Urinary bladder (tissue), 3 donors: ENCODE measurements at regions not wholly inside any gene's neighbourhood (a gene's known extent, or its start where the extent isn't known, plus 50 kb on each side); places are given as distances from the start of the nearest gene placed in this dataset.

Experiments used
- DNase-seq: peaks from one replicate; pipeline ENCODE4 v3.0.0-alpha.2; 2015; ENCODE audit errors: extremely low spot score
- H3K27ac ChIP-seq: one replicate; pipeline ENCODE4 v1.5.1; 2013; ENCODE audit warnings: low read depth, mild to moderate bottlenecking, moderate library complexity
- H3K36me3 ChIP-seq: one replicate; pipeline ENCODE4 v1.6.1; 2013; ENCODE audit warnings: mild to moderate bottlenecking, moderate library complexity; ENCODE audit not compliant: insufficient read depth
- H3K4me1 ChIP-seq: one replicate; pipeline ENCODE4 v1.6.1; 2013; ENCODE audit warnings: mild to moderate bottlenecking, moderate library complexity; ENCODE audit not compliant: insufficient read depth
- H3K4me3 ChIP-seq: one replicate; pipeline ENCODE4 v1.5.1; 2013; ENCODE audit warnings: low read depth, low read length
- WGBS: extraction: QIAGEN DNeasy Blood & Tissue Kit; methylation state at CpG from one replicate; pipeline ENCODE4 v1.1.7; 2013; 5-methylcytosine and 5-hydroxymethylcytosine counted together
- donor health status: healthy with polysubstance abuse.
- donor health status: healthy.

DNA sequence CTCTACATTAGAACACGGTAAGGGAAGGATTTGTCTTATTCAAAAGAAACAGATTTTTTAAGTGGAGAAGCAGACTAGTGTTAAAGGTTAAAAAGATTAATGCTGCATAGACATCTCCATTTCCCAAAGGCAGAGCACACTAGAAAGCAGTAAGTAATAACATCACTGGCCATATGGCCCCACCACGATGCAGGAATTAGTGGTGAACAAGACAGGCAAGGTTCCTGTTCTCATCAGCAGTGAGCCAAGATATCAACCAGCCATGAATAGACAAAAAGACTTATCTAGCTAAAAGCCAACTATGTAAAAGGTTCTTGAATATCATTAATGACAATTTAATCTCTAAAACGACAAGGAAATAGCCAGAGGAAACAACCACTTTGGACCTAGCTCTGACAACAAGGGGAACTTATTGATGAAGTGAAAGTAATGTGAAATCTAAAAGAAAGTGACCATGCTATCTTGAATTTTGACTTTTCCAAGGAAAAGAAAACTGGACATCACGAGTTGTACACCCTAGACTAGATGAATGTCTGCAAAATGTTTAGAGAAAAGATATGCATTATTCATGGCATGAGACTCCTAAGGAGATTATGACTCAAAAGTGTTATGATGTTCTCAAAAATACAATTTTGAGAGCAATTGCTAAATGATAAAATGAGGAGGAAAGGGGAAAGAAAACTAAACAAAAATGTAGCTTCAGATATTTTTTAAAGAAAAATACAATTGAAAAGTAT lies 157.9 kb upstream of the STXBP5 start:
- no peaks in the 10 kb centered on the region for H3K4me1 ChIP-seq
- 59% methylated on average over 4 of the region's 4 CpGs for WGBS
- DNase-seq: no peak

DNA sequence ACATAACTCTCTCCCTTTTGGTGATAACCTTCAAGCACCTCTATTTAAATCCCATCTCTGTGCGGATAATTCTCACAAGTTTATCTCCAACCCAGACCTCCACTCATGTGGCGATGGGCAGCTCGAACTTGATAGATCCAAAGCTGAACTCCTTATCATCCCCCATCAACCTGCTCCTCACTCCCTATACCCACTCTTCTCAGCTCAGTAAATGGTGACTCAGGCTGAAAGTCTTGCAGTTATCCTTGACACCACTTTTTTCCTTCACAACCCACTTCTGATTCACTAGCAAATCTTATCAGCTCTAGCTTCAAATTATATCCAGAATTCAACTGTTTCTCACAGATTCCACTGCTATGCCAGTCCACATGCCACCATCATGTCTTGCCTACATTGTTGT lies 155.3 kb upstream of the STXBP5 start:
- 96% methylated on average over 3 of the region's 3 CpGs for WGBS
- DNase-seq: no peak
- no peaks in the 10 kb centered on the region for H3K36me3 ChIP-seq
- H3K27ac ChIP-seq: no peak overlapping the region
- no peaks in the 10 kb centered on the region for H3K4me1 ChIP-seq
- no peak overlapping the region for H3K4me3 ChIP-seq

More for the DNA sequence above, 157.9 kb upstream of the STXBP5 start:
- no peak overlapping the region for H3K27ac ChIP-seq
- no peaks in the 10 kb centered on the region for H3K36me3 ChIP-seq
- no peak overlapping the region for H3K4me3 ChIP-seq

DNA sequence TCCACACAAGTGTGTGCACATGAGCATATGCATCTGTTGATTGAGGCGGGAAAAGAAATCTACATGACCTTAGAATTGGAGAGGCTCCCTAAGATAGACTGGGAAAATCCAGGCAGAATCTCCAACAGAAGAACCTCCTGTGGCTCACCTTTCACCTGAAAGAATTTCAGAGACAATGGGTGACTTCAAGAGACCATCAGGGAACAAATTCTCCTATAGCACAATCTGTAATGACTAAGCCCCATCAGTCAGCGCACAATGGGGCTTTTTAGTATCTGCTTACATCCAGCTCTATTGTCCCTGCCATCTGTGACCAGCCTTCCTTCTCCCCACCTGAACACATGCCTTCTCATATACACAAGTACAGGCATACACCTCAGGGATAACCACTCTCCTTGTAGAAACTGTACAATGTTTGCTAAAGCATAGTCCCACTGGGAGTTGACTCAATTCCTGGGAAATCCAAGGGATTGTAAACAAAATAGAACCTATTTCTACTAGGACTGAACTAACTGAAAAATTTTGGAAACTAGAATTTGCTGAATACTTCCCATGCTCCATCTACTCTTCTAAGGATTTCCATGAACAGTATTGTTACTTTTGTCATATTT lies 150.8 kb upstream of the STXBP5 start:
- no peak overlapping the region for H3K27ac ChIP-seq
- 94% methylated on average over 2 of the region's 2 CpGs for WGBS
- no peaks in the 10 kb centered on the region for H3K36me3 ChIP-seq
- no peaks in the 10 kb centered on the region for H3K4me1 ChIP-seq
- no peak overlapping the region for H3K4me3 ChIP-seq
- DNase-seq: no peak

GRCh38 chr6:147054158-147054557 lies 150.1 kb upstream of the STXBP5 start:
- Histone ChIP-seq H3K36me3 (no peaks in the 10 kb centered on the region), H3K4me1 (no peaks in the 10 kb centered on the region), H3K27ac (no peak overlapping the region), H3K4me3 (no peak overlapping the region)
- 73% methylated on average over 3 of the region's 3 CpGs for WGBS
- DNase-seq: no peak

DNA sequence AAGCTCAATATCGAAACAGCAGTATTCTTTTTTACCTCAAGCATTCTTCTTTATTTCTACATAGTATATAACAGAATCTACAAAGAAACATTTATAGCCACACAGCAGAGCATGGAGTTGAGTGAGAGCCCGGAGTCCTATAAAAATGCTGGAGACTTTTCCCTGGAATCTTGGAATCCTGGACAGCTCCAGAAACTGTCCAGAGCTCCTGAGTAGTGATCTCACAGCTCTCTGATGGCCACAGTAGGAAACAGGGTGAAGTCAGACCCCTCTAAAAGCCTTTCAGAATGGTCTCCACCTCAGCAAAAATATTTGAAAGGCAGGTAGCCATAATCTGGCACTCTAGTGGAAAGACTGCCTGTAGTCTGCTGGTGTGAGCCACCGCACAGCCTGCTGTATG lies 149.3 kb upstream of the STXBP5 start:
- no peaks in the 10 kb centered on the region for H3K4me1 ChIP-seq
- H3K4me3 ChIP-seq: no peak overlapping the region
- H3K36me3 ChIP-seq: no peaks in the 10 kb centered on the region
- no peak for DNase-seq
- 63% methylated on average over 3 of the region's 3 CpGs for WGBS
- no peak overlapping the region for H3K27ac ChIP-seq

GRCh38 chr6:147055821-147056392 lies 148.3 kb upstream of the STXBP5 start:
- Histone ChIP-seq H3K27ac (no peak overlapping the region), H3K4me1 (no peaks in the 10 kb centered on the region), H3K36me3 (no peaks in the 10 kb centered on the region), H3K4me3 (no peak overlapping the region)
- 75% methylated on average over 8 of the region's 8 CpGs for WGBS
- DNase-seq: no peak

GRCh38 chr6:147057188-147057587 lies 147.0 kb upstream of the STXBP5 start:
- no peak overlapping the region for H3K27ac ChIP-seq
- no peaks in the 10 kb centered on the region for H3K4me1 ChIP-seq
- DNase-seq: no peak
- 52% methylated on average over 1 of the region's 1 CpG for WGBS
- H3K4me3 ChIP-seq: no peak overlapping the region
- H3K36me3 ChIP-seq: no peaks in the 10 kb centered on the region

GRCh38 chr6:147057705-147058342 lies 146.4 kb upstream of the STXBP5 start:
- Histone ChIP-seq H3K4me3 (no peak overlapping the region), H3K4me1 (no peaks in the 10 kb centered on the region), H3K27ac (no peak overlapping the region), H3K36me3 (no peaks in the 10 kb centered on the region)
- DNase-seq: no peak
- 91% methylated on average over 3 of the region's 3 CpGs for WGBS

- Histone ChIP-seq H3K4me1 (no peaks in the 10 kb centered on the region), H3K4me3 (no peak overlapping the region), H3K27ac (no peak overlapping the region), H3K36me3 (no peaks in the 10 kb centered on the region)
- 36% methylated on average over 1 of the region's 1 CpG for WGBS
- no peak for DNase-seq
These were observed 145.3 kb upstream of the STXBP5 start for GRCh38 chr6:147058786-147059385.

- no peaks in the 10 kb centered on the region for H3K36me3 ChIP-seq
- H3K4me3 ChIP-seq: no peak overlapping the region
- no peak for DNase-seq
- WGBS: 66% methylated on average over 1 of the region's 1 CpG
- no peaks in the 10 kb centered on the region for H3K4me1 ChIP-seq
- no peak overlapping the region for H3K27ac ChIP-seq
These were observed 143.6 kb upstream of the STXBP5 start for GRCh38 chr6:147060636-147061035.

DNA sequence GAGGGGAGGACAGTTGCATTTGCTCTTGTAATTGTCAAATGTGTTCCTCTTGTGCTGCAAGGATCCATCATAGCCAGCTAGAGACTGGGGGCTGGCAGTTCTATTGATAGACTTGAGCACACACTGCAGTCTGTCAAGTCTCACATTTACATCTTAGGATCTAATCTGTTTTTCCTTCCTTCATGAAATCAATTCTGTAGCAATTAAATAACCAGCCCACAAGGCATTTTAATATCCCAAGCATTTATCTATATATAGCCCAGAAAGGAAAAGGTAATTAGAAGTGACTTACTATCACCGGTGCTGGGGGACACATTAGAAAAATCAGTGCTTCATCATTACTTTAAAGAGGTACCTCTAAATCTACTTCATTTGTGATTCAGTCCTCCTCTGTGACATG lies 143.0 kb upstream of the STXBP5 start:
- Histone ChIP-seq H3K27ac (no peak overlapping the region), H3K36me3 (no peaks in the 10 kb centered on the region), H3K4me1 (no peaks in the 10 kb centered on the region), H3K4me3 (no peak overlapping the region)
- 64% methylated on average over 1 of the region's 1 CpG for WGBS
- no peak for DNase-seq

DNA sequence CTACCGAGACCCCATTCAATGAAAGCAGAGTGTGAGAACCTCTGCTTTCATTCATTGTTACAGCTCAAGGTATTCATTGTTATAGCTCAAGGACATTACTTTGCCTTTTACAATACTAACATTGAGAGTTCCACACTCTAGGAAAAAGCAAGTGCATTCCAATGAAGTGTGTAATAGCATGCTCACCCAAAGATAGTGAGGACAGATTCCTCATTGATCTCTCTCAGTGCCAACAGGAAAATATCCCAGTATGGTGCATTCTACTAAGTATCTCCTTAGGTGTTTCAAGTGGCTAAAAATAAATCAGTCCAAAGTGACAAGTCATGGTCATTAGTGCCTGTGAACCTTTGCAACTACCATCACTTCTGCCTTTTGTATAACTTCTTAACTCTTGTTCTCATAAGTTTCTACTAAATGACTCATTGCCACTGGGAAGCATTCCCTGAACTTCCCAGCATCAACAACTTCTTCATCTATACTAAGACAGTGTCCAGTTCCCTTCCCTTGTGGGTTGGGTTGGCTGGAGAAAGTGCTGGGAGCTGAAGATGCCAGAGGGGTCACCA lies 140.7 kb upstream of the STXBP5 start:
- 98% methylated on average over 1 of the region's 1 CpG for WGBS
- DNase-seq: no peak
- no peaks in the 10 kb centered on the region for H3K4me1 ChIP-seq
- H3K36me3 ChIP-seq: no peaks in the 10 kb centered on the region
- no peak overlapping the region for H3K4me3 ChIP-seq
- no peak overlapping the region for H3K27ac ChIP-seq

DNA sequence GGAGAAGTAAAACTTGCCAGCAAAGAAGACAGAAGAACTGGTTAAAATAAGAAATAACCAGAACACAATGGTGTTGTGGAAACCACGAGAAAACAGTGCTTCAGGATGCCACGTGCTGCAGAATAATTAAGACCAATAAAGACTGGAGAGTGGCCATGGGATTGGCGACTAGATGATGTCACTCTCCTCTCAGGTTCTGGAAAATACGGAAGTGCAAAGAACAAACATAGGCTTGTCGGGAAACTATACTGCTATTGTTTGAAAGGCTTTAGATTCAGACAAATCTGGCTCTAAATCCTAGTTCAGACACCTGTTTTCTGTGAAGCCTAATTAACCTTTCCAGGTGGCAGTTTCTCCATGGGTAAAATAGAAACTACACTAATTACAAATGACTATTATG lies 138.4 kb upstream of the STXBP5 start:
- Histone ChIP-seq H3K27ac (no peak overlapping the region), H3K4me1 (no peaks in the 10 kb centered on the region), H3K4me3 (no peak overlapping the region), H3K36me3 (no peaks in the 10 kb centered on the region)
- no peak for DNase-seq
- 83% methylated on average over 5 of the region's 5 CpGs for WGBS
